ENCODE measurements at regions not wholly inside any gene's neighbourhood (a gene's known extent, or its start where the extent isn't known, plus 50 kb on each side); places are given as distances from the start of the nearest gene placed in this dataset.

- H3K36me3 Mint-ChIP-seq (ENCODE audit: low read depth), result no peaks in the 10 kb centered on the region
- H3K27me3 Mint-ChIP-seq, result no peaks in the 10 kb centered on the region
- no peaks in the 10 kb centered on the region for H3K9me3 Mint-ChIP-seq
- H3K4me3 Mint-ChIP-seq, result no peak overlapping the region
- H3K4me1 Mint-ChIP-seq (ENCODE audit: low read depth), result peaks cover 5% of the 10 kb centered on the region
- H3K27ac Mint-ChIP-seq, result no peak overlapping the region
Observed at GRCh38 chr3:44070841-44071546, 170.7 kb upstream of the TOPAZ1 start.

GRCh38 chr3:44072601-44073540 is 168.8 kb upstream of the TOPAZ1 start:
- no peaks in the 10 kb centered on the region for H3K27me3 Mint-ChIP-seq
- no peaks in the 10 kb centered on the region for H3K36me3 Mint-ChIP-seq (ENCODE audit: low read depth)
- no peak overlapping the region for H3K27ac Mint-ChIP-seq
- H3K9me3 Mint-ChIP-seq, result no peaks in the 10 kb centered on the region
- H3K4me1 Mint-ChIP-seq (ENCODE audit: low read depth), result peaks cover 5% of the 10 kb centered on the region
- H3K4me3 Mint-ChIP-seq, result no peak overlapping the region

GRCh38 chr3:44074181-44074580 is 167.5 kb upstream of the TOPAZ1 start:
- no peaks in the 10 kb centered on the region for H3K36me3 Mint-ChIP-seq (ENCODE audit: low read depth)
- H3K27ac Mint-ChIP-seq, result no peak overlapping the region
- H3K27me3 Mint-ChIP-seq, result no peaks in the 10 kb centered on the region
- no peak overlapping the region for H3K4me3 Mint-ChIP-seq
- H3K4me1 Mint-ChIP-seq (ENCODE audit: low read depth), result peaks cover 5% of the 10 kb centered on the region
- H3K9me3 Mint-ChIP-seq, result no peaks in the 10 kb centered on the region

- Mint-ChIP-seq H3K4me1 (ENCODE audit: low read depth) (no peaks in the 10 kb centered on the region), H3K36me3 (ENCODE audit: low read depth) (no peaks in the 10 kb centered on the region), H3K27ac (no peak overlapping the region), H3K4me3 (no peak overlapping the region), H3K9me3 (no peaks in the 10 kb centered on the region), H3K27me3 (no peaks in the 10 kb centered on the region)
Observed at GRCh38 chr3:44076221-44076829, 165.4 kb upstream of the TOPAZ1 start.

GRCh38 chr3:44077267-44077666 is 164.4 kb upstream of the TOPAZ1 start:
- H3K9me3 Mint-ChIP-seq, result no peaks in the 10 kb centered on the region
- H3K4me1 Mint-ChIP-seq (ENCODE audit: low read depth), result no peaks in the 10 kb centered on the region
- no peaks in the 10 kb centered on the region for H3K27me3 Mint-ChIP-seq
- H3K4me3 Mint-ChIP-seq, result no peak overlapping the region
- no peak overlapping the region for H3K27ac Mint-ChIP-seq
- H3K36me3 Mint-ChIP-seq (ENCODE audit: low read depth), result no peaks in the 10 kb centered on the region

- H3K36me3 Mint-ChIP-seq (ENCODE audit: low read depth), result no peaks in the 10 kb centered on the region
- H3K4me1 Mint-ChIP-seq (ENCODE audit: low read depth), result no peaks in the 10 kb centered on the region
- H3K9me3 Mint-ChIP-seq, result no peaks in the 10 kb centered on the region
- no peak overlapping the region for H3K4me3 Mint-ChIP-seq
- H3K27me3 Mint-ChIP-seq, result no peaks in the 10 kb centered on the region
- no peak overlapping the region for H3K27ac Mint-ChIP-seq
Observed at GRCh38 chr3:44078863-44079262, 162.8 kb upstream of the TOPAZ1 start.

GRCh38 chr3:44079916-44080315 is 161.8 kb upstream of the TOPAZ1 start:
- H3K4me3 Mint-ChIP-seq, result no peak overlapping the region
- no peak overlapping the region for H3K27ac Mint-ChIP-seq
- no peaks in the 10 kb centered on the region for H3K9me3 Mint-ChIP-seq
- H3K27me3 Mint-ChIP-seq, result no peaks in the 10 kb centered on the region
- no peaks in the 10 kb centered on the region for H3K4me1 Mint-ChIP-seq (ENCODE audit: low read depth)
- H3K36me3 Mint-ChIP-seq (ENCODE audit: low read depth), result no peaks in the 10 kb centered on the region

- Mint-ChIP-seq H3K4me3 (no peak overlapping the region), H3K9me3 (no peaks in the 10 kb centered on the region), H3K27me3 (no peaks in the 10 kb centered on the region), H3K4me1 (ENCODE audit: low read depth) (no peaks in the 10 kb centered on the region), H3K27ac (no peak overlapping the region), H3K36me3 (ENCODE audit: low read depth) (no peaks in the 10 kb centered on the region)
Observed at GRCh38 chr3:44080474-44081072, 161.1 kb upstream of the TOPAZ1 start.

GRCh38 chr3:44090036-44090435 is 151.7 kb upstream of the TOPAZ1 start:
- no peaks in the 10 kb centered on the region for H3K9me3 Mint-ChIP-seq
- no peaks in the 10 kb centered on the region for H3K36me3 Mint-ChIP-seq (ENCODE audit: low read depth)
- no peak overlapping the region for H3K27ac Mint-ChIP-seq
- H3K27me3 Mint-ChIP-seq, result peaks cover 36% of the 10 kb centered on the region
- H3K4me1 Mint-ChIP-seq (ENCODE audit: low read depth), result no peaks in the 10 kb centered on the region
- no peak overlapping the region for H3K4me3 Mint-ChIP-seq

GRCh38 chr3:44092497-44092896 is 149.2 kb upstream of the TOPAZ1 start:
- no peak overlapping the region for H3K27ac Mint-ChIP-seq
- H3K36me3 Mint-ChIP-seq (ENCODE audit: low read depth), result no peaks in the 10 kb centered on the region
- H3K4me3 Mint-ChIP-seq, result no peak overlapping the region
- H3K27me3 Mint-ChIP-seq, result peaks cover 45% of the 10 kb centered on the region
- H3K9me3 Mint-ChIP-seq, result no peaks in the 10 kb centered on the region
- H3K4me1 Mint-ChIP-seq (ENCODE audit: low read depth), result no peaks in the 10 kb centered on the region

GRCh38 chr3:44093531-44093930 is 148.2 kb upstream of the TOPAZ1 start:
- Mint-ChIP-seq H3K27me3 (peaks cover 46% of the 10 kb centered on the region), H3K27ac (no peak overlapping the region), H3K9me3 (no peaks in the 10 kb centered on the region), H3K4me3 (no peak overlapping the region), H3K4me1 (ENCODE audit: low read depth) (no peaks in the 10 kb centered on the region), H3K36me3 (ENCODE audit: low read depth) (no peaks in the 10 kb centered on the region)

- H3K4me3 Mint-ChIP-seq, result no peak overlapping the region
- H3K36me3 Mint-ChIP-seq (ENCODE audit: low read depth), result no peaks in the 10 kb centered on the region
- H3K4me1 Mint-ChIP-seq (ENCODE audit: low read depth), result no peaks in the 10 kb centered on the region
- no peaks in the 10 kb centered on the region for H3K9me3 Mint-ChIP-seq
- no peak overlapping the region for H3K27ac Mint-ChIP-seq
- H3K27me3 Mint-ChIP-seq, result peaks cover 31% of the 10 kb centered on the region
Observed at GRCh38 chr3:44098656-44099415, 142.8 kb upstream of the TOPAZ1 start.

GRCh38 chr3:44099566-44100297 is 142.0 kb upstream of the TOPAZ1 start:
- H3K4me1 Mint-ChIP-seq (ENCODE audit: low read depth), result peaks cover 3% of the 10 kb centered on the region
- peaks cover 31% of the 10 kb centered on the region for H3K27me3 Mint-ChIP-seq
- no peaks in the 10 kb centered on the region for H3K9me3 Mint-ChIP-seq
- H3K27ac Mint-ChIP-seq, result no peak overlapping the region
- no peaks in the 10 kb centered on the region for H3K36me3 Mint-ChIP-seq (ENCODE audit: low read depth)
- H3K4me3 Mint-ChIP-seq, result no peak overlapping the region

- H3K9me3 Mint-ChIP-seq, result no peaks in the 10 kb centered on the region
- no peaks in the 10 kb centered on the region for H3K36me3 Mint-ChIP-seq (ENCODE audit: low read depth)
- peaks cover 31% of the 10 kb centered on the region for H3K27me3 Mint-ChIP-seq
- no peak overlapping the region for H3K27ac Mint-ChIP-seq
- peaks cover 8% of the 10 kb centered on the region for H3K4me1 Mint-ChIP-seq (ENCODE audit: low read depth)
- H3K4me3 Mint-ChIP-seq, result no peak overlapping the region
Observed at GRCh38 chr3:44100298-44100695, 141.4 kb upstream of the TOPAZ1 start.
